Spleen (tissue), 11 donors: ENCODE measurements at regions not wholly inside any gene's neighbourhood (a gene's known extent, or its start where the extent isn't known, plus 50 kb on each side); places are given as distances from the start of the nearest gene placed in this dataset.

Experiments
- DNase-seq: peaks from one replicate; pipeline ENCODE4 v3.0.0-alpha.2; 2020
- H3K27ac ChIP-seq, 8 donors: fragments of 200-600 bp; sonication (generic) in 7 of 8; 1 replicate in 4 of 8; 2 replicates in 4 of 8; pipeline versions ENCODE4 v1.5.0 to v1.8.0; 2016 to 2021; ENCODE audit warnings: inconsistent platforms in 4 of 8, mild to moderate bottlenecking in 4 of 8, moderate library complexity in 1 of 8
- H3K27me3 ChIP-seq, 7 donors: fragments of 200-600 bp; sonication (generic) in 6 of 7; replicated peaks in 1 of 7; 1 replicate in 4 of 7; 2 replicates in 3 of 7; pipeline versions ENCODE4 v1.5.0 to v1.8.0; 2016 to 2021; ENCODE audit warnings: inconsistent platforms in 3 of 7, mild to moderate bottlenecking in 1 of 7
- H3K36me3 ChIP-seq, 6 donors: fragments of 200-600 bp; sonication (generic) in 5 of 6; 1 replicate in 4 of 6; 2 replicates in 2 of 6; pipeline versions ENCODE4 v1.5.0 to v1.8.0; 2016 to 2021; ENCODE audit warnings: inconsistent platforms in 2 of 6
- H3K4me1 ChIP-seq, 6 donors: fragments of 200-600 bp; sonication (generic) in 5 of 6; 1 replicate in 3 of 6; 2 replicates in 3 of 6; pipeline versions ENCODE4 v1.5.0 to v1.8.0; 2016 to 2021; ENCODE audit warnings: inconsistent platforms in 3 of 6
- H3K4me3 ChIP-seq, 8 donors: fragments of 200-600 bp; sonication (generic) in 7 of 8; 1 replicate in 4 of 8; 2 replicates in 4 of 8; pipeline versions ENCODE4 v1.5.0 to v1.8.0; 2016 to 2021; ENCODE audit warnings: inconsistent platforms in 4 of 8, mild to moderate bottlenecking in 4 of 8, moderate library complexity in 2 of 8
- H3K9me3 ChIP-seq, 8 donors: fragments of 200-600 bp; sonication (generic) in 7 of 8; 1 replicate in 4 of 8; 2 replicates in 4 of 8; pipeline versions ENCODE4 v1.5.0 to v1.8.0; 2016 to 2021; ENCODE audit warnings: inconsistent platforms in 4 of 8
- POLR2A ChIP-seq, 3 donors: fragments of 450-650 bp; IDR thresholded peaks; one replicate each; pipeline ENCODE4 v1.5.1; 2017; ENCODE audit warnings: antibody characterized with exemption in 3 of 3, mild to moderate bottlenecking in 1 of 3
- POLR2AphosphoS5 ChIP-seq, 3 donors: sonication (generic); formaldehyde crosslinking; IDR thresholded peaks; one replicate each; pipeline ENCODE4 v1.5.1; 2017; ENCODE audit warnings: antibody characterized with exemption in 3 of 3
- WGBS, 5 donors: extraction: QIAGEN DNeasy Blood & Tissue Kit in 3 of 5; methylation state at CpG; one replicate each; pipeline versions ENCODE4 v1.1.5 to v1.1.7; 2013 to 2018; 5-methylcytosine and 5-hydroxymethylcytosine counted together
- intact Hi-C: fragments of 100-400 bp; cut with DNase I; formaldehyde crosslinking; loops from one replicate; pipeline ENCODE4 v1.15.0; 2023; ENCODE audit warnings: low total_unique reads
- TF ChIP-seq, protein P1 (sequence below), 11 experiments: fragments of 200-600 bp in 7 of 11; fragments of 450-650 bp in 4 of 11; sonication (generic) in 4 of 11; IDR thresholded peaks in 8 of 11; conservative IDR thresholded peaks in 3 of 11; 1 replicate in 7 of 11; 2 replicates in 4 of 11; pipeline versions ENCODE4 v1.4.0 to v1.8.0; 2016 to 2021; ENCODE audit warnings: antibody characterized with exemption in 11 of 11, inconsistent platforms in 4 of 11, mild to moderate bottlenecking in 1 of 11
- donor health status: healthy with polysubstance abuse.
- donor health status: DM: no; HTN: no; CAD: no; lungs with moderate emphysema.
- donor health status: DM: no; HTN: no; CAD: no.
- donor health status: Bipolar disorder and iron deficiency.
- donor health status: healthy.
- donor health status: DM: no; HTN: no; CAD: no.
- donor health status: DM: yes; HTN: yes; CAD: no.

DNA sequence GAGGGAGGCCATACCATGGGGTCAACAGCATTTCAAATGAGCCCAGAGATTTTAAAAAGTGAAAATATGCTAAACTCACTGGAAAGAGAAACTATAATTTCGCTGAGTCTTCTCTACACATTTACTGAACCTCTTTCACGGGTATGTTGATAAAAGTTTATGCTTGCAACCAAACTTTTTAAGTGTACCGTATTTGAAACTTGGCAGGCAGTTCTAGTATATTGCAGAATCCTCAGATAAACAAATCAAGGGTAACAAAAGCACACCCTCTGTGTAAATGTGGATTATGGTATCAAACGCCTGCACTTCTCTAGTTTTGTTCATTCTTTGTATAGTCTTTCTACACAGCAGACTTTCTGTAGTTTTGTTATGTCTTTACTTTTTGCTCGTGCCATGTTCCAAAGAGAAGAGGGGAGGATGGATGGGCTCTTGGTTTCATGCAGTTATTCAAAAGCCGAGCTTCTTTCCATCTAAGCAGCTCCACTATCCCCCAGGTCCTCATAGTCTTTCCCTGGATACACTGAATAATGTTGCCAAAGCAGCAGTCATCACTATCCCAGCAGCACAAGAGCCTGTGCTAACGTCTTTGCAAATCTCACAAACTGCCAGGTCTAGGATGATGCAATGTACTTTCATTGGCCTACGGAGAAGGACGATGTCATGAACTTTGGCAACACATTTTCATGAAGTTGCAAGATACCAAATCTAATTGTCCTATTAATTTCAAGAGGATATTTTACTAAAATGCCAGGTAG is 131.2 kb downstream of the MPP7 start:
- intact Hi-C loops = no loop called here
- WGBS, 5 donors = 72 to 79% (median 73%) methylated on average over 9 of the region's 9 CpGs
- H3K9me3 ChIP-seq = no peaks in the 10 kb centered on the region
- H3K4me1 ChIP-seq = no peaks in the 10 kb centered on the region
- no peaks in the 10 kb centered on the region for H3K27me3 ChIP-seq
- TF ChIP-seq POLR2A (IDR thresholded peaks at IDR 0.05) = no peak
- no peak for TF ChIP-seq POLR2AphosphoS5 (IDR thresholded peaks at IDR 0.05)
- TF ChIP-seq, protein P1, sequence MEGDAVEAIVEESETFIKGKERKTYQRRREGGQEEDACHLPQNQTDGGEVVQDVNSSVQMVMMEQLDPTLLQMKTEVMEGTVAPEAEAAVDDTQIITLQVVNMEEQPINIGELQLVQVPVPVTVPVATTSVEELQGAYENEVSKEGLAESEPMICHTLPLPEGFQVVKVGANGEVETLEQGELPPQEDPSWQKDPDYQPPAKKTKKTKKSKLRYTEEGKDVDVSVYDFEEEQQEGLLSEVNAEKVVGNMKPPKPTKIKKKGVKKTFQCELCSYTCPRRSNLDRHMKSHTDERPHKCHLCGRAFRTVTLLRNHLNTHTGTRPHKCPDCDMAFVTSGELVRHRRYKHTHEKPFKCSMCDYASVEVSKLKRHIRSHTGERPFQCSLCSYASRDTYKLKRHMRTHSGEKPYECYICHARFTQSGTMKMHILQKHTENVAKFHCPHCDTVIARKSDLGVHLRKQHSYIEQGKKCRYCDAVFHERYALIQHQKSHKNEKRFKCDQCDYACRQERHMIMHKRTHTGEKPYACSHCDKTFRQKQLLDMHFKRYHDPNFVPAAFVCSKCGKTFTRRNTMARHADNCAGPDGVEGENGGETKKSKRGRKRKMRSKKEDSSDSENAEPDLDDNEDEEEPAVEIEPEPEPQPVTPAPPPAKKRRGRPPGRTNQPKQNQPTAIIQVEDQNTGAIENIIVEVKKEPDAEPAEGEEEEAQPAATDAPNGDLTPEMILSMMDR (IDR thresholded peaks at IDR 0.05 in 8 of 11, conservative IDR thresholded peaks at IDR 0.05 in 3 of 11) = no peak
- DNase-seq = no peak
- H3K27ac ChIP-seq = no peak overlapping the region
- H3K4me3 ChIP-seq = no peak overlapping the region
- H3K36me3 ChIP-seq = no peaks in the 10 kb centered on the region

DNA sequence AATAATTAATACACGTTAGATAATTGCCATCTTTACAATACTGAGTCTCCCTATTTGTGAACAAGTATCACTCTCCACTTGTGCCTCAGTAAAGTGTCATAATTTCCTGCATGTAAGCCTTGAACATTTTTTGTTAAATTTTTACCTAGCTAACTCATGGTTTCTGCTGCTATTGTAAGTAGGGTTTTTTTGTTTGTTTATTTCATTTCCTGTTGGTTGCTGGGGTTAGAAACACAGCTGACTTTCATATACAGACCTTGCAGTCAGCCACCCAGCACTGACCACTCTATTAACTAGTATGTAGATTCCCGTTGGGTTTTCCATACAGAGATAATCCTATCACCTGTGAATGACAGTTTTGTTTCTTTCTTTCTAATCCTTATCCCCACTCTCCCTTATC is 133.3 kb downstream of the MPP7 start:
- 66 to 82% (median 75%) methylated on average over 2 of the region's 2 CpGs for WGBS, 5 donors
- TF ChIP-seq POLR2A (IDR thresholded peaks at IDR 0.05) (no peak), POLR2AphosphoS5 (IDR thresholded peaks at IDR 0.05) (no peak)
- TF ChIP-seq, protein P1 (IDR thresholded peaks at IDR 0.05 in 8 of 11, conservative IDR thresholded peaks at IDR 0.05 in 3 of 11) = no peak
- no peaks in the 10 kb centered on the region for H3K27me3 ChIP-seq
- H3K4me1 ChIP-seq = no peaks in the 10 kb centered on the region
- DNase-seq = no peak
- intact Hi-C loops = no loop called here
- H3K9me3 ChIP-seq = no peaks in the 10 kb centered on the region
- H3K27ac ChIP-seq = no peak overlapping the region
- H3K36me3 ChIP-seq = no peaks in the 10 kb centered on the region
- no peak overlapping the region for H3K4me3 ChIP-seq

DNA sequence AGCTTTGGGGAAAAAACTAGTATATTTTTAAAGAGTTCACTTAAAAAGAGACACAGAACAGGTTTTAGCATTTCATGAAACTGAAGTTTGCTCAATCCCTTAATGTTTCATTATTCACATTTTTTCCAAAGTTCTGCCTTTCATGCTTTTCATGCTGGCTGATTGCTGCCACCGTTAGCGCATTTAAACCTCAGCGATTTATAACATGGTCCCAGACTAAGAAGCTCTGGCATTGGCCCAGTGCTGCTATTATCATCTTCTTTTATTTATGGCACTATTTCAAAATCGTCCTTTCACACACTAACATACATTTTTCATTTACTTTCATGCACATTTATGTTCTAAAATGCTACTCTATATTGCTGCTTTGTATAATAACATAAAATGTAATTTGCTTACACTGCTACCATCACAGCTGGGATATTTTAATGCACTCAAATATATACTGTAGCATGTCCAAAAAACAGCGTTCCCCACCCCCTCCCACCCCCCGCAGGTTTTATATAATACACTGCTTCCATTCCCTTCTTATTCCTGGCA is 141.9 kb downstream of the MPP7 start:
- H3K27ac ChIP-seq = no peak overlapping the region
- H3K27me3 ChIP-seq = no peaks in the 10 kb centered on the region
- H3K36me3 ChIP-seq = no peaks in the 10 kb centered on the region
- intact Hi-C loops = no loop called here
- no peak for TF ChIP-seq POLR2AphosphoS5 (IDR thresholded peaks at IDR 0.05)
- TF ChIP-seq POLR2A (IDR thresholded peaks at IDR 0.05) = no peak
- TF ChIP-seq, protein P1 (IDR thresholded peaks at IDR 0.05 in 8 of 11, conservative IDR thresholded peaks at IDR 0.05 in 3 of 11) = no peak
- DNase-seq = no peak
- WGBS, 5 donors = 66 to 87% (median 82%) methylated on average over 6 of the region's 6 CpGs
- no peaks in the 10 kb centered on the region for H3K4me1 ChIP-seq
- no peak overlapping the region for H3K4me3 ChIP-seq
- H3K9me3 ChIP-seq = peaks cover 0 to 6% (median 0%) of the 10 kb centered on the region in 8 donors

DNA sequence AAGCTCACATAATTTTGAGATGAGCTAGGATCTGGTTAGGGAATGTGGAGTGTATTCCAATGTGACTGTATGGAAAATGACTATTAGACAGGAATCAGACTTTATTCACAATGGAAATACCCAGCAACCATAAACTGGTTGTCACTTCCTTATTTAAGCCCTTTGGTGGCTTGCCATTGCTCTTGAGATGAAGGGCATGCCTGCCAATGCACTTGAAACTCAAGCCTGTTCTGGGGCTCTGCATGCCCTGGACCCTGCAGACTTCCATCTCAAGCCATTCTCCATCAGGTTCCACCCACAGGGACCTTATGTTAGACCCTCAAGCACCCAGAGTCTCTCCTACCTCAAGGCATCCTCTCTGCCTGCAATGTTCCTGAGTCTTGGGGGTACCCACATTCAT is 145.5 kb downstream of the MPP7 start:
- Histone ChIP-seq H3K36me3 (no peaks in the 10 kb centered on the region), H3K4me1 (no peaks in the 10 kb centered on the region), H3K4me3 (no peak overlapping the region), H3K27ac (no peak overlapping the region), H3K9me3 (peaks cover 0 to 6% (median 0%) of the 10 kb centered on the region in 8 donors), H3K27me3 (no peaks in the 10 kb centered on the region)
- no peak for TF ChIP-seq POLR2A (IDR thresholded peaks at IDR 0.05)
- TF ChIP-seq POLR2AphosphoS5 (IDR thresholded peaks at IDR 0.05) = no peak
- DNase-seq = no peak
- intact Hi-C loops = no loop called here
